NCI-H345 treated with DMSO at 0.1 percent for 48 hours (cell line): ENCODE measurements at regions not wholly inside any gene's neighbourhood (a gene's known extent, or its start where the extent isn't known, plus 50 kb on each side); places are given as distances from the start of the nearest gene placed in this dataset.
"Not testable (repeated sequence)": the region's sequence is repeated elsewhere in the genome, so short reads cannot be mapped to it uniquely, and the experiment has no call there.

ENCODE experiments used
- DNase-seq: peaks from one replicate; lab custom pipeline; 2025; ENCODE audit not compliant: unreplicated experiment; lab: John Stamatoyannopoulos, UW

GRCh38 chr12:46087916-46088439, 97.6 kb upstream of the SCAF11 start:
- DNase-seq, result no peak

DNA sequence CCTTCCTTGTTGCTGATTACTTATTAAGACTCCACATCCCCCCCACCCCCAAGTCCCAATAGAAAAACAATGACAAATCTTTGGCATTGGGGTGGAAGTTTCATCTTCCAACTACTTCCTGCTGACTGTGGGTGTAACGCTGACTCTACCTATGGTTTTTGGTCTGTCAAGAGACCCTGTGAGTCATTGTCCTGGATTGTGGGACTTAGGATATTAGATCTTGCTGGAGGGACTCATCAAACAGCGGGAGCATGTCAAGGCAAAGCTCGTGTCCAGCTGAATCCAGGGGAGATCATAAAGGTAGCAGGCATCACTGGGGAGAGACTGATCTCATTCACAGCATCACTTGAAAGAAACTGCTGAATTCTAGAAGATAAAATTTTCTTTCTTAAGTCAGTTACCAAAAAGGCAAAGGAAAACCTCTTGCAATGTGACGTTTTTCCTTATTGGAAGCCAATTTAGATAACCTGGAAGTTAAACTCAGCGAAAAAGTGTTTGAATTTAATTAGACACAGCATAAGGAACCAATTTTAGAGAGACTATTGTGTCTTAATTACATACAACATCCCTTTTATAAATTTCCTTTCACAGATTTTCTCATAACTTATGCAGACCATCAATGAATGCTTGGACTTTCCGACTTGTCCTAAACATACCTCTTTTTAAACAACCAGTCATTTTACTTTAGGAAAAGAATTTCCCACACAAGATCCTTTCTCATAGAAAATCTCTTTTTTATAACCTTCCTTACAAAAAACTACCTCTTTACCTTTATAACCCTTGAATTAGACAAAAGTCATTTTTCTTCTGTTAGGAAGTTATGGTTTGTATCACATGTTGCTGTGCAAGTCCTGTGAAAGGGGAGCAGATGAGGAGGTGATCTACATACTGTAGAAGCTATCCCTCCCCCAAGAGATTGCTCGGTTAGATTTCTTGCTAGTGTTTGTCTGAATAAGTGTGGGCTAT, 94.6 kb upstream of the SCAF11 start:
- no peak for DNase-seq

GRCh38 chr12:46082490-46083200, 92.3 kb upstream of the SCAF11 start:
- no peak for DNase-seq

- DNase-seq, result no peak
Observed at GRCh38 chr12:46073321-46073720, 82.9 kb upstream of the SCAF11 start.

GRCh38 chr12:46071769-46072624, 81.6 kb upstream of the SCAF11 start:
- DNase-seq, result peak; percentile 1

DNA sequence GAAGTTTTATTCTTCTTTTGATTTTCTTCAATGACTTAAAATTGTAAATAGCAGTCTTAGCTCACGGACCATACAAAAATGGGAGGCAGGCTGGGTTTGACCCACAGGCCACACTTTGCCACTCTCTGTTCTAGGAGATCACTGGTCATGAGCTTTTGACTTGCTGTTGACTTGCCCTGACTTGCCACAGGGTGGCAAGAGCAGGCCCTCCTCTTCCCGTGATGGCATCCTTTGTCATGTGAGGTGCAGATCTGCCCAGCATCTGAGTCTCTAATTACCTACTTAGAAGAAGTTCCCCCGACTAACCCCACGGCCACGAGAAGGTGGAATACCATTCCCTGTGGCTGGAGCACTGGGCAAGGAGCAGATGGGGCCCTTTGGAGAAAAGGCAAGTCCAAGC, 81.0 kb upstream of the SCAF11 start:
- no peak for DNase-seq

- no peak for DNase-seq
Observed at GRCh38 chr12:46067094-46067493, 76.7 kb upstream of the SCAF11 start.

DNA sequence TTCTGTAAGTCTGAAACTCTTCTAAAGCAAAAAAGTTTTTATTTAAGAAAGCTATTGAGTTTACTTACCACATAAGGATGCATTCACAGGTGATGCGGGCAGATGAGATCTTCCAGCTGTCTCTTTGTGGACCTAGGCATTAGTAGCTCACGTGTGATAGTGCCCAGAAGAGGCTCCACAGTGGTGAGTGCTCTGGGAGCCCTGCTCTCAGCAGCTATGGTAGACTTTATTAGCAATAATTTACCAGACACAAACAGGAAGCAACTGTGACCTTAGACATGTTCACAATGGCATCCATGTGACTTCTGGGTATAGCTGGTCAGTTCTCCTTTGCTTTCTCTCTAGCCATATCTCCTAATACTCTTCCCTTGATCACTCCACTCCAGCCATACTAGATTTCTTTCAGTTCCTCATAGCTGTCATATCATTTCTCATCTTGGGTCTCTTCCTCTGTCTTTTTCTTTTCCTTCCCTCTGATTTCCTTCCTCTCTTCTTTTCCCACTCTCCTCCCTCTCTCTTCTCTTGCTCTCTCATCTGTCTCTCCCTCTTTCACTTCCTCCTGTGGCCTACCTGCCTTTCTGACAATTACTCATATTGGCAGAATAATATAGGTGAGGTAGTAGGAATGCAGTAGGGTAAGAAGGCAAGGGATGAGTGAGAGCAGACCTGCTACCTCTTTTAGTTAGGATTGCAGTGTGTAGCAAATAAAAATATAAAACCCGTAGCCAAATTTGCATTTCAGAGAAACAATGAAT, 75.2 kb upstream of the SCAF11 start:
- no peak for DNase-seq

GRCh38 chr12:46064548-46064947, 74.2 kb upstream of the SCAF11 start:
- no peak for DNase-seq

DNA sequence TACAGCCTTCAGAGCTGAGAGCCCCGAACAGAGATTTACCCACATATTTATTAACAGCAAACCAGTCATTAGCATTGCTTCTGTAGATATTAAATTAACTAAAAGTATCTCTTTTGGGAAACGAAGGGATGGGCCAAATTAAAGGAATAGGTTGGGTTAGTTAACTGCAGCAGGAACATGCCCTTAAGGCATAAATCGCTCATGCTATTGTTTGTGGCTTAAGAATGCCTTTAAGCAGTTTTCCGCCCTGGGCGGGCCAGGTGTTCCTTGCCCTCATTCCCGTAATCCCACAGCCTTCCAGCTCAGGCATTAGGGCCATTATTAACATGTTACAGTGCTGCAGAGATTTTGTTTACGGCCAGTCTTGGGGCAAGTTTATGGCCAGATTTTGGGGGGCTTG, 68.3 kb upstream of the SCAF11 start:
- not testable (repeated sequence) for DNase-seq

DNA sequence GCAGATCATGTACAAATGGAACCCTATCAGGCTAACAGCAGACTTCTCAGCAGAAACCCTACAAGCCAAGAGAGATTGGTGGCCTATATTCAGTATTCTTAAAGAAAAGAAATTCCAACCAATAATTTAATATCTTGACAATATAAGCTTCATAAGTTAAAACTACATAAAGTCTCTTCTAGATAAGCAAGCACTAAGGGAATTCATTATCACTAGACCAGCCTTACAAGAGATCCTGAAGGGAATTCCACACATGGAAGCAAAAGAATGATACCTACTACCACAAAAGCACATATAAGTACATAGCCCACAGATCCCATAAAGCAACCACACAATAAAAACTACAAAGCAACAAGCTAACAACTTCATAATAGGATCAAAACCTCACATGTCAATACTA, 60.4 kb upstream of the SCAF11 start:
- no peak for DNase-seq

DNA sequence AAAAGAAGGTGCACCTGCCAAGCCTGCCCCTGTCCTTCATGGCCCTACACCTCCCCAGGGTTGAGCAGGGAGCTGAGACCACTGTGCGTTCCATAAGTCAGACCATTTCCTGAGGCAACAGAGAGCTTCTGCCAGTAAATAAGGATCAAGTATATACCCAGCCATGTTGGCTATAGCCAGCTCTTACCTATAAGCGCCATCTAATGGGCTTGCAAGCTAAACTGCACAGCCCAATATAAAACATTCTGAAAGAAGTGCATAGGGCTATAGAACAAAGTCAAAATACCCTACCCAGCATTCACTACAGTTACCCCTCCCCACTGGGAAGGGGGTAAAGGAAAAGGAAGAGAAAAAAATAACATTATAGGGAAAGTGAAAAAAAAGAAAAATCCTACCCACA, 59.3 kb upstream of the SCAF11 start:
- no peak for DNase-seq

DNA sequence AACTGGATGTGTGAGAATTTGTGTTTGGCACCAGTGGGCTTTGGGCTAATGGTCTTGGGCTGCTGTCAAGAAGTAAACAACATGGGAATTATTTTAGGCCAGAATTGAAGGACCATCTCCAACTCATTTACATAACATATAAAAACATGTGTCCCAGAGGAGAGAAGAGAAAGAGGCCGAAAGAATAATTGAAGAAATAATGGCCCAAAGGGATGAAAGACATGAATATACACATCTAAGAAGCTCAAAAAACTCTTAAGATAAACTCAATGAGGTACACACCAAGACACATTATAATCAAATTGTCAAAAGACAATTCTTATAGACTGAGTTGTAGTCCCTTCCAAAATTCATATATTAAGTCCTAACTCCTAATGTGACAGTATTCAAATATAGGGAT, 56.1 kb upstream of the SCAF11 start:
- no peak for DNase-seq

DNA sequence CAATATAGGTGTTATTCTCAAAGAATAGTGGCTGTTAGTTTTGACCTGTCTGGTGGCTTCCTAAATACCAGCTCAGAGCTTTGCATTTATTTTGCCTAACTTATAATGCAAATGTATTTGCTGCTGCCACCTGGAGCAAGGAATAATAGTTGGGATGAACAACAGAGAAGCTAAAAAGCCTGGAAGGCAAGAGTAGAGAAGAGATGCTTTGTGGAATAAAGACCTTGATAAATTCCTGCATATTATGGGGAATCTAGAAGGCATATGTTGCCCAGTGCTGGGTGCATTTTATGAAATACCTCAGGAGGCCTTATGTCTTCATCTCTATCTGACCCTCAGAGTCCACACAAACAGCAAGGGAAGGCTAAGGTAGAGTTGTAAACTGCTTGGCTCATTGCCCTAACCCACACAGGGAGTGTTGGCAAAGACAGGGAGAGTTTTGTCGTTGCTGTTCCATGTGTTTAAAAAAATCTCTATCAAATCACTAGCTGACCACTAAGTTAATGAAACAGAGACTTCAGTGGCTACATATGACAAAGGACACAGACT, 53.7 kb upstream of the SCAF11 start:
- no peak for DNase-seq
